Uterus (tissue), 3 donors: ENCODE measurements at regions not wholly inside any gene's neighbourhood (a gene's known extent, or its start where the extent isn't known, plus 50 kb on each side); places are given as distances from the start of the nearest gene placed in this dataset.

Experiments used
- DNase-seq, 2 donors: peaks; one replicate each; pipeline ENCODE4 v3.0.0-alpha.2; 2019 to 2020
- H3K27ac ChIP-seq, 2 donors: fragments of 200-600 bp; sonication (generic); 1 replicate in 1 of 2; 2 replicates in 1 of 2; pipeline ENCODE4 v1.5.1; 2016 to 2018
- H3K27me3 ChIP-seq, 2 donors: fragments of 200-600 bp; sonication (generic); one replicate each; pipeline ENCODE4 v1.5.1; 2018 to 2019; ENCODE audit warnings: control low read depth in 1 of 2
- H3K36me3 ChIP-seq, 2 donors: fragments of 200-600 bp; sonication (generic); one replicate each; pipeline ENCODE4 v1.5.1; 2019; ENCODE audit warnings: control low read depth in 1 of 2
- H3K4me1 ChIP-seq, 2 donors: fragments of 200-600 bp; sonication (generic); one replicate each; pipeline ENCODE4 v1.5.1; 2018 to 2019; ENCODE audit warnings: control low read depth in 1 of 2
- H3K4me3 ChIP-seq, 2 donors: fragments of 200-600 bp; sonication (generic); 1 replicate in 1 of 2; 2 replicates in 1 of 2; pipeline ENCODE4 v1.5.1; 2018 to 2019; ENCODE audit warnings: mild to moderate bottlenecking in 1 of 2
- H3K9me3 ChIP-seq, 2 donors: fragments of 200-600 bp; sonication (generic); one replicate each; pipeline ENCODE4 v1.5.1; 2019; ENCODE audit warnings: control low read depth in 1 of 2
- POLR2A ChIP-seq, 2 donors: fragments of 450-650 bp; IDR thresholded peaks; one replicate each; pipeline ENCODE4 v1.6.1; 2016; ENCODE audit warnings: antibody characterized with exemption in 2 of 2, mild to moderate bottlenecking in 1 of 2, moderate library complexity in 1 of 2
- intact Hi-C: fragments of 100-400 bp; cut with DNase I; formaldehyde crosslinking; loops from one replicate; pipeline ENCODE4 v1.15.1; 2023; ENCODE audit warnings: low total_unique reads
- TF ChIP-seq, protein P1 (sequence below), 4 experiments: fragments of 200-600 bp in 2 of 4; fragments of 450-650 bp in 2 of 4; sonication (generic) in 2 of 4; IDR thresholded peaks; one replicate each; pipeline ENCODE4 v1.5.1; 2016 to 2019; ENCODE audit warnings: antibody characterized with exemption in 4 of 4, mild to moderate bottlenecking in 2 of 4, moderate library complexity in 1 of 4
- donor health status: DM: yes; HTN: yes; CAD: no.

DNA sequence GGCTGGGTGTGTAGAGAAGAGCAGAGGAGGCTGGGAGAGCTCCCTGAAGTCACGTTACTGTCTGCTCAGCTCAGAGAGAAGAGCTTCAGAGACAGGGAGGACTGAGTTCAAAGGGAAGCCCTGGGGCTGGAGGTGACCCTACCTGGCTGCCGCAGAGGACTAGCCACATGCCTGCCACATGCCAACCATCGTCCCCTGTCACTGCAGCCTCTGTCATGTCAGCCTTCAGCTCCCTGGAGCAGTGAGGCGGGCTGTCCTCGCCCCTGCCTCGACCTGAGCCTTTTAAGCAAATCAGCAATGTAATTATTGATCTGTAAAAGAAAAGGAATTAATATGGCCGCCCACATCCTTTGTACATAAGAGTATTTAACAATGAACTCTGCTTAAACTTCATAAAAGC, 89.3 kb upstream of the RET start:
- Histone ChIP-seq H3K4me3 (no peak overlapping the region), H3K36me3 (no peaks in the 10 kb centered on the region), H3K9me3 (no peaks in the 10 kb centered on the region), H3K27ac (no peak overlapping the region), H3K4me1 (no peaks in the 10 kb centered on the region), H3K27me3 (no peaks in the 10 kb centered on the region)
- DNase-seq = no peak
- intact Hi-C loops = no loop called here
- TF ChIP-seq POLR2A (IDR thresholded peaks at IDR 0.05) = no peak
- TF ChIP-seq, protein P1, sequence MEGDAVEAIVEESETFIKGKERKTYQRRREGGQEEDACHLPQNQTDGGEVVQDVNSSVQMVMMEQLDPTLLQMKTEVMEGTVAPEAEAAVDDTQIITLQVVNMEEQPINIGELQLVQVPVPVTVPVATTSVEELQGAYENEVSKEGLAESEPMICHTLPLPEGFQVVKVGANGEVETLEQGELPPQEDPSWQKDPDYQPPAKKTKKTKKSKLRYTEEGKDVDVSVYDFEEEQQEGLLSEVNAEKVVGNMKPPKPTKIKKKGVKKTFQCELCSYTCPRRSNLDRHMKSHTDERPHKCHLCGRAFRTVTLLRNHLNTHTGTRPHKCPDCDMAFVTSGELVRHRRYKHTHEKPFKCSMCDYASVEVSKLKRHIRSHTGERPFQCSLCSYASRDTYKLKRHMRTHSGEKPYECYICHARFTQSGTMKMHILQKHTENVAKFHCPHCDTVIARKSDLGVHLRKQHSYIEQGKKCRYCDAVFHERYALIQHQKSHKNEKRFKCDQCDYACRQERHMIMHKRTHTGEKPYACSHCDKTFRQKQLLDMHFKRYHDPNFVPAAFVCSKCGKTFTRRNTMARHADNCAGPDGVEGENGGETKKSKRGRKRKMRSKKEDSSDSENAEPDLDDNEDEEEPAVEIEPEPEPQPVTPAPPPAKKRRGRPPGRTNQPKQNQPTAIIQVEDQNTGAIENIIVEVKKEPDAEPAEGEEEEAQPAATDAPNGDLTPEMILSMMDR (IDR thresholded peaks at IDR 0.05) = no peak

DNA sequence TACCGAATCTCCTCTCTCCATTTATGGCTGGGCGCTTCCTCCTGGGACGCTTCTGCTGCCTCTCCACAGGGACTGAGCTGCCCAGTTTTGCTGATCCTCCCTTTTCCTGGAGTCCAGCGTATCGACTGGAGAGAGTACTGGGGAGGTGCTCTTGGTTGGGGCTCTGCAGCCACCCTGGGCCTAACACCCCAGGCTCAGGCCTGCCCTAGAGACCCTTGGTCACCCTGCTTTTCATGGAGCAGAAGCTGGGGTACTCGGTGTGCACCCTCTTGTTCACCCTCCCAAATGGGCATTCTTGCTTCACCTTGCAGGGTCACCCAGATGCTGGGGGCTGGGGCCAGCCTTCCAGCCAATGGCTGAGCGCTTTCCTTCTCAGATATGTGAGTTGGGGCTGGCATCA, 88.8 kb upstream of the RET start:
- intact Hi-C loops = no loop called here

GRCh38 chr10:42988517-42989395, 88.1 kb upstream of the RET start:
- no peak overlapping the region for H3K27ac ChIP-seq
- H3K4me3 ChIP-seq = no peak overlapping the region
- no peaks in the 10 kb centered on the region for H3K36me3 ChIP-seq
- no peaks in the 10 kb centered on the region for H3K9me3 ChIP-seq
- intact Hi-C loops = no loop called here
- no peaks in the 10 kb centered on the region for H3K27me3 ChIP-seq
- no peaks in the 10 kb centered on the region for H3K4me1 ChIP-seq
- peak in 1 of 2 donors; percentile 10 for DNase-seq
- TF ChIP-seq, protein P1 (IDR thresholded peaks at IDR 0.05) = no peak
- TF ChIP-seq POLR2A (IDR thresholded peaks at IDR 0.05) = no peak

More for the DNA sequence above, 88.8 kb upstream of the RET start:
- no peak overlapping the region for H3K27ac ChIP-seq
- TF ChIP-seq, protein P1 (IDR thresholded peaks at IDR 0.05) = no peak
- no peak for TF ChIP-seq POLR2A (IDR thresholded peaks at IDR 0.05)
- no peaks in the 10 kb centered on the region for H3K27me3 ChIP-seq
- no peaks in the 10 kb centered on the region for H3K36me3 ChIP-seq
- H3K9me3 ChIP-seq = no peaks in the 10 kb centered on the region
- no peak for DNase-seq
- no peaks in the 10 kb centered on the region for H3K4me1 ChIP-seq
- H3K4me3 ChIP-seq = no peak overlapping the region

GRCh38 chr10:42989481-42989921, 87.4 kb upstream of the RET start:
- H3K9me3 ChIP-seq = no peaks in the 10 kb centered on the region
- DNase-seq = peak in 1 of 2 donors; percentile 8
- no peak overlapping the region for H3K27ac ChIP-seq
- intact Hi-C loops = no loop called here
- H3K4me3 ChIP-seq = no peak overlapping the region
- no peaks in the 10 kb centered on the region for H3K4me1 ChIP-seq
- H3K27me3 ChIP-seq = no peaks in the 10 kb centered on the region
- TF ChIP-seq, protein P1 (IDR thresholded peaks at IDR 0.05) = no peak
- TF ChIP-seq POLR2A (IDR thresholded peaks at IDR 0.05) = no peak
- H3K36me3 ChIP-seq = no peaks in the 10 kb centered on the region

DNA sequence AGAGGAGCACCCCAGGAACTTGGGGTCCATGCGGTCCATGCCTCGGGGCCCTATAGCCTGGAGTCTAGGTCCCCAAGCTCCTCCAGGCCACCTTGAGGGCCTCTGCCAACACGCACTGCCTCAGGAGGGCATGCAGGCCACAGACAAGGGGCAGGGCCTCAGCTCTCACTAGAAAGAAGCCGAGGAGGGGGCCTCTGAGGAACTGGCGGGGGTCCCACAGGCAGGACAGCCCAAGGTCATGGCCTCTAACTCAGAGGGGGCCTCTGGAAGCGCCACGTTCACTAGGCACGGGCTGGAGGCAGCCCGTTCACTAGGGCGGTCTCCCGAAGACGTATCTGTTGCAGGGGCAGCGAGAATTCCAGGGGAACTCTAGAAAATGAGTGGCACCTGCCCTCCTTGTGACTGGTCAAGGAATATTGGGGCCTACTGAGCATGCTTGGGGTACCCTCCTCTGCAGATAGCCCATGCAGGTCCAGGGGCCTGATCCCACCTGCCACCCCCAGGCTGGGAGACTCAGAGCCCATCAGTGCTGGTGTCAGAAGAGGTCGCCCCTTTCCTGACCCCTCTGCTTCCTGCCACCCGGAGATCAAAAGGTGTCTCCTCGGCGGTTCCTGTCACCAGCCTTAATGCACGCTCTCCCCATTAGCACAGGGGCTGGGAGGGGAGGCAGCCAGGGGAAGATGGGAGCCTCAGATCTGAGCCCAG, 86.7 kb upstream of the RET start:
- no peaks in the 10 kb centered on the region for H3K9me3 ChIP-seq
- no peak for DNase-seq
- H3K36me3 ChIP-seq = no peaks in the 10 kb centered on the region
- intact Hi-C loops = no loop called here
- TF ChIP-seq POLR2A (IDR thresholded peaks at IDR 0.05) = no peak
- TF ChIP-seq, protein P1 (IDR thresholded peaks at IDR 0.05) = no peak
- no peak overlapping the region for H3K27ac ChIP-seq
- no peak overlapping the region for H3K4me3 ChIP-seq
- no peaks in the 10 kb centered on the region for H3K4me1 ChIP-seq
- H3K27me3 ChIP-seq = no peaks in the 10 kb centered on the region
